Skin epidermis (tissue), 12 donors: ENCODE measurements at regions not wholly inside any gene's neighbourhood (a gene's known extent, or its start where the extent isn't known, plus 50 kb on each side); places are given as distances from the start of the nearest gene placed in this dataset.

ENCODE experiments used
- H3K27ac ChIP-seq, 21 experiments: fragments of 200-600 bp; sonication (generic) in 11 of 21; one replicate each; pipeline ENCODE4 v1.5.0; 2020; ENCODE audit warnings: mild to moderate bottlenecking in 3 of 21, inconsistent platforms in 2 of 21, moderate library complexity in 2 of 21
- H3K4me3 ChIP-seq, 7 experiments: fragments of 200-600 bp; sonication (generic) in 2 of 7; one replicate each; pipeline ENCODE4 v1.5.0; 2020; ENCODE audit warnings: inconsistent platforms in 2 of 7, mild to moderate bottlenecking in 2 of 7, moderate library complexity in 1 of 7

- peak overlapping the region in 20 of 21 experiments; percentile 69 to 91 (median 83) for H3K27ac ChIP-seq
- peak overlapping the region in 6 of 7 experiments; percentile 12 to 39 (median 25) for H3K4me3 ChIP-seq
These were observed 141.9 kb upstream of the IER5L start for GRCh38 chr9:129319938-129320481.

DNA sequence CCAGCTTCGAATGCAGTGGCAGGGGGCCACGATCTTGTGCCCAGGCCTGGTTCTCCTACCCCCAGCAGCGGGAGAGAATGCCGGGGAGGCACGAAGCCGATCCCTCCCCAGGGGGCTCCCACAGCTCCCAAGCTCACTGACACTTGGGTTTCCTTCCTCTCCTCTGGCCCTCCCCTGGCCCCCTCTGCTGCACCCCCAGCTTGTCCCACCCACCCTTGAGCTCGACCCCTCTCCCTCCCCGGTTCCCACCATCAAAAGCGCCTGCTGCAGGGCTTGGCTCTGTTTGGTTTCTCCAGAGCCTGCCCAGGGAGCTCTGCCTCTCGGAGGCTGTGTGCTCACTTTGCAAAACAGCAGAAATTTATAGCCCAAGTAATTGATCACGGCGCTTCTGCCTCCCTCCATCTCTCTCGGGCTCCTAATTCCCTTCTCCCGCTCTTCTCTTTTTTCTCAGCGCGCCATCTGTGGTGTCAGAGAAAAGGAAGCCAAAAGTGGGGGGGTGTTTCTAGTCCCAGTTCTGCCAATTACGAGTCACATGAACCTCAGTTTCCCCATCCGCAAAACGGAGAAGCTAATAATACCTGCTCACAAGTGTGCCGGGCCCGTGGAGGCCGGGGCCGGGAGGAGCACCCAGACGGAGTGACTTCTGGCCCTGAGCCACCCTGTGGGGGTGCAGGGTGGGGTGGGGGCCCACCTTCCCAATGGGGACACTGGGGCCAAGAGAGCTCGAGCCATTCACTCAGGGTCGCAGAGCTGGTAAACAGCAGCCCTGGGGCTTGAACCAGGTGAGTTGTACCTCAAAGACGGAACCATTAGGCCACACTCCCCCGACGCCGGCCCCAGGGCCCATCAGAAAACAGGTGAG lies 141.2 kb upstream of the IER5L start:
- peak overlapping the region in 13 of 21 experiments; percentile 69 to 90 (median 83) for H3K27ac ChIP-seq
- H3K4me3 ChIP-seq, result no peak overlapping the region

DNA sequence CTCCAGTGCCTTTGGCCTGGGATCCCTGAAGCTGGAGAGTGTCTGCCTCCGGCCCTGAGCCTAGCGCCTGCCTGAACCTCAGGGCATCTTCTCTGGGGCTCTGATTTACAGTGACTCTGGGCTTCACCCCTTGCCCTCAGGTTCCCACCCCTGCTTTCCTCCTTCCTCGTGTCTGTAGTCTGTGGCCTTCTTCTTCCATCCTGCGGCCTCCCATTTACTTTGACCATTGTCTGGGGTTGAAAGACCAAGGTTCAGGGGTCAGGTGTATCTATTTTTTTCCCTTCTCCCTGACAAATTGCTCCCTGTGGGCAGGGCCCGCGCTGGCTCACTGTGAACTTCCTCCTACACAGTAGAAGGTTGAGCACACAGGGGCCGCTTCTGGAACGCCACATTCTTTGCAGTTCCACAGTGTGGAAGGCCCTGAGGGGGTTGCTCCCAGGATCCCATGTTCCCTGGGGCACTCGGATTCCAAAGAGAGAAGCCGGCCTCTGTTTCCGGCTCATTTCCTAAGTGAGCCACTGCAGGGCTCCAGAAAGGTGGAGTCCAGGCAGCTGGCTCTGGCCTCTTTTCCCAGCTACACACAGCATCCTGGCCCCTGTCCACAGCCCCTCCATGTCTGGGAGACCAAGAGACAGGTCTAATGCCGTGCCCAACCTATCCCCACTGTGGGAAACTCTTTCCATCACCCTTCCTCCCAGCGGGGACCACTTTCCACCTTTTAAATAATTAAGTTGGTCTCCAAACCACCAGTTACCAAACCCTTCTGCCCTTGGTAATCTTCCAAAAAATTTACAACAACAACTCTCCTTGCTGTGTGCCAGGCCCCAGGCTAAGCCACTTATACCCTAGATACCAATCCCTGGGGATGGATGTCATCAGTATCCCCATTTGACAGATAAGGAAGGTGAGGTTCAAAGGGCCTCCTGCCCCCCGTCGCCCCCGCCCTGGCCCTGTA lies 140.3 kb upstream of the IER5L start:
- H3K4me3 ChIP-seq, result no peak overlapping the region
- peak overlapping the region in 7 of 21 experiments; percentile 11 to 86 (median 46) for H3K27ac ChIP-seq

GRCh38 chr9:129317179-129318011 lies 139.3 kb upstream of the IER5L start:
- H3K27ac ChIP-seq, result peak overlapping the region in 3 of 21 experiments; percentile 21 to 61 (median 28)

GRCh38 chr9:129316281-129317030 lies 138.4 kb upstream of the IER5L start:
- H3K4me3 ChIP-seq, result no peak overlapping the region

More at GRCh38 chr9:129317179-129318011, 139.3 kb upstream of the IER5L start:
- H3K4me3 ChIP-seq, result no peak overlapping the region

GRCh38 chr9:129313331-129313955 lies 135.4 kb upstream of the IER5L start:
- Histone ChIP-seq H3K27ac (no peak overlapping the region), H3K4me3 (no peak overlapping the region)

More at GRCh38 chr9:129316281-129317030, 138.4 kb upstream of the IER5L start:
- H3K27ac ChIP-seq, result peak overlapping the region in 6 of 21 experiments; percentile 8 to 76 (median 48)

DNA sequence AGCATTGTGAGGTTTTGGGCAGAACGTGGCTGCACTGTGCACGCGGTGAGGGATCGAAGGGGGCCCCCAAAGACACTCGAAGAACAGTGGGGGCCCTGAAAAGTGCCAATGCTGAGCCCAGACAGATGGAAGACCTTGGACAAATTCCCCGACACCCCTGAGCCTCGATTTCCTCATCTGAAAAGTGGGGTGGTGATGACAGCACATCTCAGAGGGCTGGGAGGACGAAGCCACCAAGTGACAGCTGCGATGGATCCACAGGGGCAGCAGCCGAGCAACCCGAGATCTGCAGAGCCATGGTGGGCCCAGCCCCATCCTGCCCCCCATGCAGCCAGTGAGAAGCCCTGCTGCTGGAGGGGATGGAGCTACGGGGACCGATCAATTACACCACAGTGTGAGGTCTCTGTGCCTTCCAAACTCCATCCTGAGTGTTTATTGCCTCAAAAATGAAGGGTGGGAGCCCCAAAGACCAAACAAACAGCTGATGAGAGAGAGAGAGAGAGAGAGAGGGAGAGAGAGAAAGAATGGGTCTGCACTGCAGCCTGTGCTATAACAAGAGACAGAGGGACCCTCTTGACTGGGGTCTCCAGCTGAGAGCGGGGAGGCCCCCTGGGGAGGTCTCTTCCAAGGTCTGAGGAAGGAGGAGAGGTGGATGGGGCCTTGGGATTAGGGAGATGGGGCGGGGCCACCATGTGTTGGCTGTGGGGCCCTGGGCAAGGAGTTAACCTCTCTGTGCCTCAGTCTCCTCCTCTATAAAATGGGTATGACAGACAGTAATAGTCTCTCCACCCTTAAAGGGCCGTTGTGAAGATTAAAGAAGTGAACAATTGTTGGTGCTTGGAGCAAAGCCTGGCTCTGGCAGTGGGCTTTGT lies 134.4 kb upstream of the IER5L start:
- Histone ChIP-seq H3K4me3 (no peak overlapping the region), H3K27ac (no peak overlapping the region)

DNA sequence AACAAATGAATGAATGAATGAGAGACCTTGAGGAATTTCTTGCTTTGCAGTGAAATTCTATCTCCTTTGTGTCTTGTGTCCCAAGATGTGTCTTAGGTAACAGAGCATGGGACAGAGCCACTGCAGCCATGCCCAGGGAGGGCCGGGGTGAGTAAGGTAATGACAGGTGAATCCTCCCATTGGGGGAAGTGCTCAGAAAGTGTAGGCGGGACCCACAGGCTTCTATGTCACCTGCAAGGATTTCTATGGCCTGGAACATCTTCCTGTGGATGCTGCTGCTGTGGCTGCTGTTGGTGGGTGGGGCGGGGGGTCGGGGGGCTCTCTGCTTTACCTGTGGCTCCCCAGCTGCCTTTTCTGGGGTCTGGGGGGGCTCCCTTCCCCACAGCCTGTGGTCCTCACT lies 133.6 kb upstream of the IER5L start:
- H3K4me3 ChIP-seq, result no peak overlapping the region
- H3K27ac ChIP-seq, result peak overlapping the region in 1 of 21 experiments; percentile 0

DNA sequence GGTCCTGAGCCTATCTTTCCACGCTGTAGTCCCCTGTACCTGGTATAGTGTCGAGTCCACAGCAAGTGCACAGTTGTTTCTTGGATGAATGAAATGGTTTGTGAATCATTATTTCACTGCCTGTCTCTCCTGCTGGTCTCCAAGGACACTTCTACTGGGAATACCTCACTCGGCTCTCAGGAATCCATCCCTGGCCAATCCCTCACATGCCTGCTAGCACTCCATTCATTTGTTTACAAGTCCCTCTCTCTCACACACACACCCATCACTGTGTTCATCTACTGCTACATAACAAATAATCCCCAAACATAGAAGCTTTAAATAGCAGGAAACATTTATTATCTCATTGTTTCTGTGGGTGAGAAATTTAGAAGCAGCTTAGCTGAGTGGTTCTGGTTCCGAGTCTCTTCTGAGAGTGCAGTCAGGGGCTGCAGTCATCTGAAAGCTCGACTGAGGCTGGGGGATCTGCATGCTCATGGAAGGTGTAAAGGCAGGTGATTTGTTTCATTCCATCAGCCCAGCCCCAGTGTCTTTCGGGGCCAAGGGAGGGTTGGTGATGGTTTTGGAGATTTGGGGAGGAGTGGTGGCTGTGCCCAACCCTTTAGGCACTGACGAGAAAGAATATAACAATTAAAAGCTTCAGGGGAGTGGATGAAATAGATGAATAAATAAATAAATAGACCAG lies 132.7 kb upstream of the IER5L start:
- H3K4me3 ChIP-seq, result no peak overlapping the region
- H3K27ac ChIP-seq, result no peak overlapping the region

GRCh38 chr9:129309906-129310305 lies 131.8 kb upstream of the IER5L start:
- Histone ChIP-seq H3K4me3 (no peak overlapping the region), H3K27ac (no peak overlapping the region)

GRCh38 chr9:129309041-129309430 lies 131.0 kb upstream of the IER5L start:
- Histone ChIP-seq H3K27ac (no peak overlapping the region), H3K4me3 (no peak overlapping the region)

GRCh38 chr9:129307227-129307970 lies 129.3 kb upstream of the IER5L start:
- H3K27ac ChIP-seq, result no peak overlapping the region
- H3K4me3 ChIP-seq, result no peak overlapping the region

- H3K4me3 ChIP-seq, result no peak overlapping the region
- H3K27ac ChIP-seq, result no peak overlapping the region
These were observed 128.4 kb upstream of the IER5L start for GRCh38 chr9:129306318-129306973.

GRCh38 chr9:129305246-129305645 lies 127.2 kb upstream of the IER5L start:
- Histone ChIP-seq H3K27ac (no peak overlapping the region), H3K4me3 (no peak overlapping the region)

GRCh38 chr9:129301941-129302340 lies 123.9 kb upstream of the IER5L start:
- Histone ChIP-seq H3K4me3 (no peak overlapping the region), H3K27ac (no peak overlapping the region)
